Body of pancreas (tissue), 4 donors: ENCODE measurements at regions not wholly inside any gene's neighbourhood (a gene's known extent, or its start where the extent isn't known, plus 50 kb on each side); places are given as distances from the start of the nearest gene placed in this dataset.

Experiments
- ATAC-seq: fragments of 150-250 bp; one replicate; pipeline ENCODE4 v1.9.1; 2016
- DNase-seq, 4 donors: peaks; one replicate each; pipeline ENCODE4 v3.0.0-alpha.2; 2019
- H3K27ac ChIP-seq, 4 donors: fragments of 200-600 bp; sonication (generic); 1 replicate in 3 of 4; 2 replicates in 1 of 4; pipeline versions ENCODE4 v1.5.1 to v1.6.1; 2016 to 2019; ENCODE audit warnings: mild to moderate bottlenecking in 1 of 4, mixed read lengths in 1 of 4, moderate library complexity in 1 of 4
- H3K27me3 ChIP-seq, 2 donors: fragments of 200-600 bp; sonication (generic); one replicate each; pipeline ENCODE4 v1.6.0; 2016; ENCODE audit warnings: mild to moderate bottlenecking in 1 of 2
- H3K36me3 ChIP-seq, 2 donors: fragments of 200-600 bp; sonication (generic); replicated peaks in 1 of 2; 2 replicates each; pipeline ENCODE4 v1.5.1; 2016; ENCODE audit warnings: low read depth in 2 of 2; ENCODE audit not compliant: insufficient read depth in 1 of 2
- H3K4me1 ChIP-seq: fragments of 200-600 bp; sonication (generic); one replicate; pipeline ENCODE4 v1.6.0; 2016
- H3K4me3 ChIP-seq, 2 donors: fragments of 200-600 bp; sonication (generic); 1 replicate in 1 of 2; 2 replicates in 1 of 2; pipeline ENCODE4 v1.5.1; 2016 to 2019
- H3K9me3 ChIP-seq, 3 donors: fragments of 200-600 bp; sonication (generic); 1 replicate in 2 of 3; 2 replicates in 1 of 3; pipeline ENCODE4 v1.5.1; 2016
- CTCF ChIP-seq, 7 experiments: fragments of 450-650 bp in 4 of 7; fragments of 200-600 bp in 3 of 7; sonication (generic) in 3 of 7; IDR thresholded peaks; one replicate each; pipeline ENCODE4 v1.5.1; 2016 to 2019; ENCODE audit warnings: antibody characterized with exemption in 7 of 7
- POLR2A ChIP-seq, 3 donors: fragments of 450-650 bp; IDR thresholded peaks; one replicate each; pipeline ENCODE4 v1.6.1; 2016; ENCODE audit warnings: antibody characterized with exemption in 3 of 3, mild to moderate bottlenecking in 2 of 3
- WGBS, 2 donors: methylation state at CpG; one replicate each; pipeline ENCODE4 v1.1.5; 2017; 5-methylcytosine and 5-hydroxymethylcytosine counted together
- intact Hi-C: fragments of 100-400 bp; cut with DNase I; formaldehyde crosslinking; loops from one replicate; pipeline ENCODE4 v1.15.1; 2023

- Histone ChIP-seq H3K4me3 (no peak overlapping the region), H3K4me1 (no peaks in the 10 kb centered on the region), H3K36me3 (no peaks in the 10 kb centered on the region), H3K9me3 (no peaks in the 10 kb centered on the region), H3K27ac (no peak overlapping the region), H3K27me3 (no peaks in the 10 kb centered on the region)
- TF ChIP-seq CTCF (IDR thresholded peaks at IDR 0.05) (no peak), POLR2A (IDR thresholded peaks at IDR 0.05) (no peak)
- ATAC-seq (no peak), DNase-seq (no peak)
- 40 to 58% methylated on average over 1 of the region's 1 CpG for WGBS, 2 donors
- intact Hi-C loops = no loop called here
Measured at GRCh38 chr4:45925809-45926208, 198.0 kb downstream of the GABRG1 start.

GRCh38 chr4:45920861-45921260 lies 203.0 kb downstream of the GABRG1 start:
- H3K9me3 ChIP-seq = no peaks in the 10 kb centered on the region
- ATAC-seq (no peak), DNase-seq (no peak)
- 72 to 79% methylated on average over 3 of the region's 3 CpGs for WGBS, 2 donors
- no peaks in the 10 kb centered on the region for H3K4me1 ChIP-seq
- H3K36me3 ChIP-seq = no peaks in the 10 kb centered on the region
- TF ChIP-seq POLR2A (IDR thresholded peaks at IDR 0.05) = no peak
- TF ChIP-seq CTCF (IDR thresholded peaks at IDR 0.05) = no peak
- intact Hi-C loops = no loop called here
- H3K27me3 ChIP-seq = no peaks in the 10 kb centered on the region
- no peak overlapping the region for H3K4me3 ChIP-seq
- no peak overlapping the region for H3K27ac ChIP-seq

GRCh38 chr4:45910511-45910910 lies 213.3 kb downstream of the GABRG1 start:
- no peak for DNase-seq
- TF ChIP-seq POLR2A (IDR thresholded peaks at IDR 0.05) (no peak), CTCF (IDR thresholded peaks at IDR 0.05) (no peak)
- no peaks in the 10 kb centered on the region for H3K27me3 ChIP-seq
- no peak for ATAC-seq
- intact Hi-C loops = no loop called here
- no peak overlapping the region for H3K27ac ChIP-seq
- H3K4me3 ChIP-seq = no peak overlapping the region
- no peaks in the 10 kb centered on the region for H3K4me1 ChIP-seq
- no peaks in the 10 kb centered on the region for H3K9me3 ChIP-seq
- no peaks in the 10 kb centered on the region for H3K36me3 ChIP-seq

GRCh38 chr4:45897946-45898585 lies 225.8 kb downstream of the GABRG1 start:
- intact Hi-C loops = no loop called here
- ATAC-seq (no peak), DNase-seq (no peak)
- no peak overlapping the region for H3K27ac ChIP-seq
- TF ChIP-seq CTCF (IDR thresholded peaks at IDR 0.05) = no peak
- no peak for TF ChIP-seq POLR2A (IDR thresholded peaks at IDR 0.05)
- H3K36me3 ChIP-seq = no peaks in the 10 kb centered on the region
- H3K4me3 ChIP-seq = no peak overlapping the region
- H3K4me1 ChIP-seq = no peaks in the 10 kb centered on the region
- 41 to 50% methylated on average over 4 of the region's 4 CpGs for WGBS, 2 donors
- no peaks in the 10 kb centered on the region for H3K27me3 ChIP-seq
- no peaks in the 10 kb centered on the region for H3K9me3 ChIP-seq

- H3K27ac ChIP-seq = no peak overlapping the region
- 58 to 71% methylated on average over 1 of the region's 1 CpG for WGBS, 2 donors
Measured at GRCh38 chr4:45883421-45883820, 240.4 kb downstream of the GABRG1 start.

More at GRCh38 chr4:45883421-45883820, 240.4 kb downstream of the GABRG1 start:
- intact Hi-C loops = no loop called here
- Histone ChIP-seq H3K36me3 (no peaks in the 10 kb centered on the region), H3K9me3 (no peaks in the 10 kb centered on the region), H3K4me3 (no peak overlapping the region), H3K4me1 (no peaks in the 10 kb centered on the region), H3K27me3 (no peaks in the 10 kb centered on the region)
- ATAC-seq = no peak
- TF ChIP-seq CTCF (IDR thresholded peaks at IDR 0.05) = no peak
- no peak for TF ChIP-seq POLR2A (IDR thresholded peaks at IDR 0.05)
- no peak for DNase-seq
